T-helper 2 cell treated with Interferon-gamma antibody and Interleukin-4, amounts not matched to agents 100 ng/mL and 5 ng/mL, for 36 hours (primary cell): ENCODE measurements at regions not wholly inside any gene's neighbourhood (a gene's known extent, or its start where the extent isn't known, plus 50 kb on each side); places are given as distances from the start of the nearest gene placed in this dataset.

Experiments
- intact Hi-C: fragments of 100-400 bp; cut with micrococcal nuclease; formaldehyde crosslinking; loops from one replicate; pipeline ENCODE4 v1.15.1; 2023

- intact Hi-C loops, result no loop called here
Measured at GRCh38 chr5:103463261-103463660, 99.3 kb downstream of the NUDT12 start.

DNA sequence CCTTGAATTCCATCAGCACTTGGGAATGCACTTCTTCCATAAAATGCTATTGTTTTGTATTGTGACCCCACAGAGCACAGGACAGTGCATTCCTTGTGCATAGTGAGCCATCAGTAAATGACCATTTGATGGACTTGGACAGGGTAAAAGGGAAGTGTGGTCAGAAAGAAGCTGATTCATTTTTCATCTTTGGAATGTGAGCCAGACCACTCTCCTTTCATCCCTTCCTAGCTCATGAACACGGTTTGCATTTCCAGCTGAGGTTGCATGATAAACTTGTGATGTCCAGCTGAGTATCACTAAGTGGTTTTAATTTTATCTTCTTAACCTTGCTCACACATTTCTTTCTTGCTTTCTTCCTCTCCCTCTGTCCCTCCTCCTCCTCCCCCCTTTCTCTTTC lies 101.3 kb downstream of the NUDT12 start:
- intact Hi-C loops, result no loop called here

GRCh38 chr5:103458497-103459040 lies 104.0 kb downstream of the NUDT12 start:
- intact Hi-C loops, result no loop called here

GRCh38 chr5:103456476-103456875 lies 106.1 kb downstream of the NUDT12 start:
- intact Hi-C loops, result no loop called here

GRCh38 chr5:103455796-103456195 lies 106.8 kb downstream of the NUDT12 start:
- intact Hi-C loops, result no loop called here

DNA sequence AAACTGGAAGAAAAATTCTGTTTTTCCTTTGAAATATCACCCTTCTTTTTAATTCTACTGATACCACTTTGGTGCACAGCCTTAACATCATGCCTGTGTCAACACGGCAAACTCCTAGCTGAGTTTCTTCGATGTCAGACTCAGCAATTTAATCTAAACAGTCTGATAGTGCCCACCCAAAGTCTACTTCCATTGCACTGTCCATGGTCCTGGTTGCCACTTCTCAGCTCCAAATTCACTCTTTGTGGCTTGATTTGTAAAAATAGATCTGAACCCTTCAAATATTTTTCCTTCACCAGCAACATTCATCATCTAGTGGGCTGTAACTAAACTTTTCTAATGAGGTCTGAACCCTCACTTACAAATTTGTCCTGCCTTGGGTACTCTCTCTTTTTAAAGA lies 107.8 kb downstream of the NUDT12 start:
- intact Hi-C loops, result no loop called here

GRCh38 chr5:103452666-103453065 lies 109.9 kb downstream of the NUDT12 start:
- intact Hi-C loops, result no loop called here

- intact Hi-C loops, result no loop called here
Measured at GRCh38 chr5:103452089-103452488, 110.5 kb downstream of the NUDT12 start.

DNA sequence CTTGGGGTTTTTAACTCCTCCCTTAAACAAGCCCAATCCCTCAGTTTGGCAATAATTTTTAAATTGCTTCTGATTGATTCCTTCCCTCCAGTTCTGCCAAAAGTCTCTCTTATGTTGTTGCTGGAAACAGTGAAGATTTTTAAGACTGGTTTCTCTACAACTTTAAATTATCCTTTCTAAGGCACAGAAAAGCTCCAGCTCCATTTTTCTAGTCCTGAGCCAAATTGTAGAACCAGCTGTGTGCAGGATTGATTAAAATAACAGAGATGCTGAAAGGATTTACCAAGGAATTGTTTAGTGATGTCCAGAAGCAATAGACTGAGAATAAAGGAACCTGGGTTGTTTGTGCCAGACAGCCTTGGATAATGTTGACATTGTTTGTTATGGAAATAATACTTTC lies 111.3 kb downstream of the NUDT12 start:
- intact Hi-C loops, result no loop called here

DNA sequence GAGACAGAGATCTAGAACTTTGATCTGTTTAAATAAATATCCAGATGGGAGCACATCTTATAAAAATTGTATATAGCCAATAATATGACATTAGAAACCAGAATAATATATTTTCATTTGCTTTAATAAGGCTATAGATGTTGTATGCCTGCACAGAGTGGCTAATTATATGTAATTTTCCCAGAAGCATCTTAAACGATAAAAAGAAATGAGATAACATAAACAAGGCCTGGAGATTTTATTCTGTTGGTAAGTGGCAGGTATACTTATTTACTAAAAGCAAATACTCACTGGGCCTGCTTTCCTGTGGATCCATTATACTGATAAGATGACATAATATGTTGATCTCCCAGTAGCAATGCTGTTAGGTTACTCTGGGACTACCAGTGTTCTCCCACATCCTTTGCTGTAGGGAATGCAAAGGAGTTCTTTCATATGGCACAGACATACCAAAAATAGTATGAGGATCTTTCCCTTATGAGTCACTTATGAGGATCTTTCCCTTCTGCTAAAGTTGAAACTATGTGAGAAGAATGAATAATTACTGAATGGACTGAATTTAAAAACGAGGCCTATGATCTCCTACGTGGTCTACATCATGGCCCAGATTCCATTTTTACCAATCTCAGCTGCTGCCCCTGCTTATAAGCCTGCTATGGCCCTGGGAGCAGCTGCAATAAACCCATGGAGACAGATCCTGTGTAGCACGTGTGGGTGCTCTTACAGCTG lies 112.1 kb downstream of the NUDT12 start:
- intact Hi-C loops, result no loop called here

GRCh38 chr5:103446813-103447212 lies 115.8 kb downstream of the NUDT12 start:
- intact Hi-C loops, result no loop called here

- intact Hi-C loops, result no loop called here
Measured at GRCh38 chr5:103445426-103446035, 117.1 kb downstream of the NUDT12 start.

- intact Hi-C loops, result no loop called here
Measured at GRCh38 chr5:103444333-103445038, 118.1 kb downstream of the NUDT12 start.

GRCh38 chr5:103442750-103443149 lies 119.8 kb downstream of the NUDT12 start:
- intact Hi-C loops, result no loop called here

- intact Hi-C loops, result no loop called here
Measured at GRCh38 chr5:103441523-103441922, 121.1 kb downstream of the NUDT12 start.

- intact Hi-C loops, result no loop called here
Measured at GRCh38 chr5:103439007-103439406, 123.6 kb downstream of the NUDT12 start.

DNA sequence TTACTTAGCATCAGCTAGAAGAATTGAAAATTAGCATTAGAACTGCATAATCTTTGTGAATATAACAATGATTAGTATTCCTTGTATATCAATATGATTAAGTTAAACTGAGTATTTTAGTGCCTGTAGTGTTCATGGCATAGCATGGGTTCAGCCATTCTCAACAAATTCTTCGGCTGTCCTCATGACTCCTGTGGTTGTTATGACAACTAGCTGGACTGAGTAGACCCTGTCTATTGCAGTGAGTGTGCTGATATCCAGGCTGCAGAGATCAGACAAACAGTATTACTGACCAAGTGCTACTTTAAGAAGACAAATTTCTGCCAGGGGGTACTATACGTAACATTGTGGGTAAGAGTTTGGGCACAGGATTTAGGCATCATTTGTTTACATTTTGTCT lies 125.9 kb downstream of the NUDT12 start:
- intact Hi-C loops, result no loop called here

GRCh38 chr5:103436112-103436511 lies 126.5 kb downstream of the NUDT12 start:
- intact Hi-C loops, result no loop called here

- intact Hi-C loops, result no loop called here
Measured at GRCh38 chr5:103435136-103435889, 127.3 kb downstream of the NUDT12 start.

- intact Hi-C loops, result no loop called here
Measured at GRCh38 chr5:103434057-103434456, 128.5 kb downstream of the NUDT12 start.

DNA sequence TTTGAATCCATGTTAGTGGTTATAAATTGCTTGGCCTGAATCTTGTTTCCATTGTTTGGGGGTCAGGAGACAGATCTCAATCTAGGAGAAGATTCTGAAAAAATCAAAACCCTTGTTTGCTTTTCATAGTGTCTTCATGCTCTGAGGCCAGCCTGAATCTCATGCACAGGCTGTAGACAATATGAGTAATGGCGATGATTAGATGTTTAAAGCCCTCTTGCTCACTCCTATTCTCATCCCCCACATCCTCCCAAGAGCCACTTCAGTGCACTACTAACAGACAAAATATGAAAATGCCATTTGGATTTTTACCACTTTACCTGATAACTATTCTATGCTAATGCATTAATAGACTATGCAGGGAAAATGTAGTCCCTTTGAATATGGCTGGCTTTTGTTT lies 129.4 kb downstream of the NUDT12 start:
- intact Hi-C loops, result no loop called here

GRCh38 chr5:103428923-103429322 lies 133.7 kb downstream of the NUDT12 start:
- intact Hi-C loops, result no loop called here
